ENCODE measurements at regions not wholly inside any gene's neighbourhood (a gene's known extent, or its start where the extent isn't known, plus 50 kb on each side); places are given as distances from the start of the nearest gene placed in this dataset.

DNA sequence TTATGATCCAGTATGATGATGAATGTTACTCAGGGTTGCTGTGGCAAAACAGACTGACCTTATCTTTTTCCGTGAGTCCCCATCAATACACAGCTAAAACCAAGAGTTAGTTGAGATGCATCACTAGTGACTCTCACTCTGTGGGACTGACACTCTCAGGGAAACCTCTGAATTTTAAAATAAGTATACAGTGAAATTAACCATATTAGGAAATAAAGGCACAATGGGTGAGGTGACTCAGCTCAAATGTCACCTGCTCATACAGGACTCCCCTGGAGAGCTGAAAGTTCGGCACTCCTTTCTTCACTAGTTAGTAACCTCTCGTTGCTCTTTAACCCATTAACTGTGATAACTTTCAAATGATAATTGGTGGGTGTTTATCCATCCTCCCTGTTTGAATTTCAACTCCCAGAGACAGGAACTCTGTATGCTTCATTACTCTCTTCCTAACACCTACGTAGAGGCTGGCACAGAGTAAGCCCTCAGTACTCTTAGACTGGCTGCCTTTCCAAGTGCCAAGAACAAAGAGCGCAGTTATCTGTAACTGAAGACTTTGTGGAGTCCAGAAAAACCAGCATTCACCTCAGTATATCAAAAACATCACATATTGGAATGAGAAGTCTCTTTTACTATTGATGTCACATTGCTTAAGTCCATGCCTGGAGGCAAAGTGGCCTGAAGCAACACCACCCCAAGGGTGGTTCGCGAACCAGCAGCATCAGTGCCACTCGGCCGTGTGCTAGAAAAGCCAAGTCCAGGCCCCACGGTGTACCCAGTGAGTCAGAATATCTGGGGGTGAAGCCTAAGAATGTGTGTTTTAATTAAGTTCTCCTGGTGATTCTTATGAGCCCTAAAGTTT is 91.1 kb downstream of the NIBAN1 start:
- TF ChIP-seq CTCF (IDR thresholded peaks at IDR 0.05; ENCODE audit: low read depth, low read length) (no peak), POLR2A (IDR thresholded peaks at IDR 0.05; ENCODE audit: extremely low read depth, insufficient read length) (no peak), MYC (IDR thresholded peaks at IDR 0.05; ENCODE audit: low read depth, low read length) (no peak)
